Choroid plexus epithelial cell (primary cell): ENCODE measurements at regions not wholly inside any gene's neighbourhood (a gene's known extent, or its start where the extent isn't known, plus 50 kb on each side); places are given as distances from the start of the nearest gene placed in this dataset.

ENCODE experiments used
- DNase-seq: peaks from one replicate; pipeline ENCODE4 v3.0.0-alpha.2; 2010; ENCODE audit warnings: low read depth
- H3K4me3 ChIP-seq: 2 replicates; pipeline ENCODE4 v1.5.1; 2011; ENCODE audit warnings: low read depth, mild to moderate bottlenecking, control low read depth, low read length, moderate library complexity
- TF ChIP-seq, protein P1 (sequence below): conservative IDR thresholded peaks from 2 replicates; pipeline ENCODE4 v1.5.1; 2011; ENCODE audit warnings: low read depth, mild to moderate bottlenecking, control low read depth, inconsistent platforms, low read length, moderate library complexity

- TF ChIP-seq, protein P1, sequence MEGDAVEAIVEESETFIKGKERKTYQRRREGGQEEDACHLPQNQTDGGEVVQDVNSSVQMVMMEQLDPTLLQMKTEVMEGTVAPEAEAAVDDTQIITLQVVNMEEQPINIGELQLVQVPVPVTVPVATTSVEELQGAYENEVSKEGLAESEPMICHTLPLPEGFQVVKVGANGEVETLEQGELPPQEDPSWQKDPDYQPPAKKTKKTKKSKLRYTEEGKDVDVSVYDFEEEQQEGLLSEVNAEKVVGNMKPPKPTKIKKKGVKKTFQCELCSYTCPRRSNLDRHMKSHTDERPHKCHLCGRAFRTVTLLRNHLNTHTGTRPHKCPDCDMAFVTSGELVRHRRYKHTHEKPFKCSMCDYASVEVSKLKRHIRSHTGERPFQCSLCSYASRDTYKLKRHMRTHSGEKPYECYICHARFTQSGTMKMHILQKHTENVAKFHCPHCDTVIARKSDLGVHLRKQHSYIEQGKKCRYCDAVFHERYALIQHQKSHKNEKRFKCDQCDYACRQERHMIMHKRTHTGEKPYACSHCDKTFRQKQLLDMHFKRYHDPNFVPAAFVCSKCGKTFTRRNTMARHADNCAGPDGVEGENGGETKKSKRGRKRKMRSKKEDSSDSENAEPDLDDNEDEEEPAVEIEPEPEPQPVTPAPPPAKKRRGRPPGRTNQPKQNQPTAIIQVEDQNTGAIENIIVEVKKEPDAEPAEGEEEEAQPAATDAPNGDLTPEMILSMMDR = no peak
- no peak for DNase-seq
- no peak overlapping the region for H3K4me3 ChIP-seq
These were observed 909.1 kb downstream of the TRHDE start for GRCh38 chr12:73181244-73181643.

GRCh38 chr12:73185403-73185802 is 913.2 kb downstream of the TRHDE start:
- H3K4me3 ChIP-seq = no peak overlapping the region
- peak; percentile 1 for DNase-seq
- TF ChIP-seq, protein P1 = no peak

DNA sequence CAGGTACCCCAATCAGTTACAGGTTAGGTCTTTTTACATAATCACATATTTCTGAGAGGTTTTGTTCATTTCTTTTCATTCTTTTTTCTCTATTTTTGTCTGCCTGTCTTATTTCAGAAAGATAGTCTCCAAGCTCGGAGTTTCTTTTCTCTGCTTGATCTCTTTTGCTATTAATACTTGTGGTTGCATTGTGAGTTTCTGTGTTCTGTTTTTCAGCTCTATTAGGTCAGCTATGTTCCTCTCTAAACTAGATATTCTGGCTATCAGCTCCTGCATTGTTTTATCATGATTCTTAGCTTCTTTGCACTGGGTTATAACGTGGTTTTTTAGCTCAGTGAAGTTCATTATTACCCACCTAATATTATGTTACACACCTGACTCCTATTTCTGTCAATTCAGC is 914.1 kb downstream of the TRHDE start:
- DNase-seq = no peak
- TF ChIP-seq, protein P1 = no peak
- H3K4me3 ChIP-seq = no peak overlapping the region

DNA sequence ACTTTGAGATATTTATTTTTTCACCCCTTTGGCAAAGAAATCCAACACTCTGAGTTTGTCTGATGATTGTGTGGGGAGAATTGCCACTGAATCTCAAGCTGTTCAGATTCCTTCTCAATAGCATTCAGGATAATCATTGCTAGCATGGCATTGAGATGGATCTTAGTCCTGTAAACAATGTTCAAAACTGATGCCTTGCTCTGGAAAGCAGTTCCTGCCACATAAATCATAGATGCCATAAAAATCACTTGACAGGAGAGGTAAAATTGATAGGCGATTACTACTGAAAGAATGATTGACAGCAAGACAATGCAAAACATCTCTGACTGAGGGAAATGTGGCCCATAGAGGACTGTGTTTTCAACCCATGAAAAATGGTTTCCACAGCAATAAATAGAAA is 915.6 kb downstream of the TRHDE start:
- no peak overlapping the region for H3K4me3 ChIP-seq
- TF ChIP-seq, protein P1 = no peak
- no peak for DNase-seq

DNA sequence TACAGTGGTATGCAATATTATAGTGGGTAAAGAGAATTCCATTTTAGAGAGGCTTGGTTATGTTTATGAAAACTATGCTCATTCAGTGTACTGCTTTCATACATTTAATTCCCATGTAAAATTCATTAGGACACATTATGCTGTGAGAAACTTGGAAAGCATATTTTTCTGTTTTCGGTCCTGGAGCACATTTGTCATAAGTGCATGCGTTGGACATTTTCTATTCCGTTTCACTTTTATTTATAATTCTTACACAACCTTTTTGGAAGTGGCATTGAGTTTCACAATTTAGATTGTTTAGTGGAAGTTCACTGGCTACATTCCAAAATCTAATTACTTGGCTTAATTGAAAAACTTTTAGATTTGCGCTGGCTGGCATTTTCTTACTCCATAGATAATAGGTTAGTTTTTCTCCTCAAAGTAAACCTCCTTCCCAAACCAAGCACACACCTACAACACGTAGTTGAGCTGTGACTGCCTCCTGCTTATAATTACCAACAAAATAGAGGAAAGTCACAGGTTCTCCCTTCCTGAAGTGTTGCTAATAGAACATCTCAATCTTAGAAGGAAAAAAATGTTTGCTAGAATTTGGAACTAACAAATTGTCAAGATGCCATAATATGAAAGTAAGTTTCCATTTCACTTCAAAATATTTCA is 938.5 kb downstream of the TRHDE start:
- DNase-seq = no peak
- no peak overlapping the region for H3K4me3 ChIP-seq
- TF ChIP-seq, protein P1 = no peak

GRCh38 chr12:73220951-73221350 is 948.8 kb downstream of the TRHDE start:
- no peak overlapping the region for H3K4me3 ChIP-seq
- TF ChIP-seq, protein P1 = no peak
- DNase-seq = no peak

- TF ChIP-seq, protein P1 = no peak
- DNase-seq = no peak
- no peak overlapping the region for H3K4me3 ChIP-seq
These were observed 949.2 kb downstream of the TRHDE start for GRCh38 chr12:73221398-73221797.
